Choroid plexus epithelial cell (primary cell): ENCODE measurements at regions not wholly inside any gene's neighbourhood (a gene's known extent, or its start where the extent isn't known, plus 50 kb on each side); places are given as distances from the start of the nearest gene placed in this dataset.
A peak's percentile ranks its signal among the peaks of the same experiment; 100 is the strongest.
"Not testable (repeated sequence)": the region's sequence is repeated elsewhere in the genome, so short reads cannot be mapped to it uniquely, and the experiment has no call there.

ENCODE experiments used
- DNase-seq: peaks from one replicate; pipeline ENCODE4 v3.0.0-alpha.2; 2010; ENCODE audit warnings: low read depth
- H3K4me3 ChIP-seq: 2 replicates; pipeline ENCODE4 v1.5.1; 2011; ENCODE audit warnings: low read depth, mild to moderate bottlenecking, control low read depth, low read length, moderate library complexity
- CTCF ChIP-seq: conservative IDR thresholded peaks from 2 replicates; pipeline ENCODE4 v1.5.1; 2011; ENCODE audit warnings: low read depth, mild to moderate bottlenecking, control low read depth, inconsistent platforms, low read length, moderate library complexity

DNA sequence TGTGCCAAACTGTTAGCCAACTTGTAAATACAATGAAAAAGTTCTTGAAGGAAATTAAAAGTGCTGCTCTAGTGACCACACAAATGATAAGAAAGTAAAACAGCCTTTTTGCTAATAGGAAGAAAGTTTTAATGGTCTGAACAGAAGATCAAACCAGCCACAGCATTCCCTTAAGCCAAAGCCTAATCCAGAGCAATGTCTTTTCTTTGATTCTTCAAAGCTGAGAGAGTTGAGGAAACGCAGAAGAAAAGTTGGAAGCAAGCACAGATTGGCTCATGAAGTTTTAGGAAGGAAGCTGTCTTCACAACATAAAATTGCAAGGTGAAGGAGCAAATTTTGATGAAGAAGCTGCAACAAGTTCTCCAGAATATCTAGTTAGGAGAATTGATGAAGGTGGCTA lies 213.8 kb downstream of the ATXN7L3B start:
- no peak overlapping the region for H3K4me3 ChIP-seq
- no peak for TF ChIP-seq CTCF
- DNase-seq: no peak

DNA sequence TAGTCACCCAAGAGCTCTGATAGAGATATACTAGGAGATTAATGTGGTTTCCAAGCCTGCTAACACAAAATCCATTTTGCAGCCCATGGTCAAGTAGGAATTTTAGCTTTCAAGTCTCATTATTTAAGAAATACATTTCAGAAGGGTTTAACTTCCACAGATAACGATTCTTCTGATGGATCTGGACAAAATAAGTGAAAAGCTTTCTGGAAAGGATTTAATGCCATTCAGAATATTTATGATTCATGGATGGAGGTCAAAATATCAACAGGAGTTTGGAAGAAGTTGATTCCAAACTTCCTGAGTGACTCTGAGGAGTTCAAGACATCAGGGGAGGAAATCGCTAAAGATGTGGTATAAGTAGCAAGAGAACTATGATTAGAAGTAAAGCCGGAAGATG lies 214.6 kb downstream of the ATXN7L3B start:
- no peak for TF ChIP-seq CTCF
- H3K4me3 ChIP-seq: no peak overlapping the region
- no peak for DNase-seq

DNA sequence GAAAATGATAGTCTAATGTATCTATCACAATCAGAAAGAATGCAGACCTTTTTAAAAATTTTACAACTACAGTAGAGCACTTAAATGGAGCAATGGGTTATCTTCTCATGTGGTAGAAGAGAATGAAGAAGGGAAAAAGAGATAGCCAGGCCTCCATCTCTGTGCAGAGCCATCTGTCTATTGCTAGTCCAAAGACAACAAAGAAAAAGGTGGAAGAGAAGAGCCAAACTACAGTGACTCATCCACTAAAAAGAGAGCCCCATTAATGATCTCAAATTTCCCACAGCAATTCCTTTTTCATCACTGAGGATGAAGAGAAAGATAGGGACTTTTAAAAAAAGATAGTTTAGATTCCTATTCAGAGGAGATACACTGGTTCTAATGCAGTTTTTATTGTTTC lies 232.9 kb downstream of the ATXN7L3B start:
- TF ChIP-seq CTCF: no peak
- H3K4me3 ChIP-seq: no peak overlapping the region
- DNase-seq: no peak

- no peak overlapping the region for H3K4me3 ChIP-seq
- TF ChIP-seq CTCF: no peak
- DNase-seq: peak; percentile 6
Observed at GRCh38 chr12:74775276-74775675, 237.6 kb downstream of the ATXN7L3B start.

DNA sequence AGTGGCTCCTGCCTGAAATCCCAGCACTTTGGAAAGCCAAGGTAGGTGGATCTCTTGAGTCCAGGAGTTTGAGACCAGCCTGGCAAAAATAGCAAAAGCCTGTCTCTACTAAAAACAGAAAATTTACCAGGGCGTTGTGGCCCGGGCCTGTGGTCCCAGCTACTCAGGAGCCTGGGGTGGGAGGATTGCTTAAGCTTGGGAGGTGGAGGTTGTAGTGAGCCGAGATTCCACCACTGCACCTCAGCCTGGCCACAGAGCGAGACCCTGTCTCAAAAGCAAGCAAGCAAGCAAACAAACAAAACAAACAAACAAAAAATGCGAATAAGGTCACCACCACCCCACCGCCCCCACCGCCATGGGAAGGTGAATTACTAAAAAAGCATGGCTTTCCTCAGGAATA lies 238.7 kb downstream of the ATXN7L3B start:
- H3K4me3 ChIP-seq: no peak overlapping the region
- no peak for DNase-seq

DNA sequence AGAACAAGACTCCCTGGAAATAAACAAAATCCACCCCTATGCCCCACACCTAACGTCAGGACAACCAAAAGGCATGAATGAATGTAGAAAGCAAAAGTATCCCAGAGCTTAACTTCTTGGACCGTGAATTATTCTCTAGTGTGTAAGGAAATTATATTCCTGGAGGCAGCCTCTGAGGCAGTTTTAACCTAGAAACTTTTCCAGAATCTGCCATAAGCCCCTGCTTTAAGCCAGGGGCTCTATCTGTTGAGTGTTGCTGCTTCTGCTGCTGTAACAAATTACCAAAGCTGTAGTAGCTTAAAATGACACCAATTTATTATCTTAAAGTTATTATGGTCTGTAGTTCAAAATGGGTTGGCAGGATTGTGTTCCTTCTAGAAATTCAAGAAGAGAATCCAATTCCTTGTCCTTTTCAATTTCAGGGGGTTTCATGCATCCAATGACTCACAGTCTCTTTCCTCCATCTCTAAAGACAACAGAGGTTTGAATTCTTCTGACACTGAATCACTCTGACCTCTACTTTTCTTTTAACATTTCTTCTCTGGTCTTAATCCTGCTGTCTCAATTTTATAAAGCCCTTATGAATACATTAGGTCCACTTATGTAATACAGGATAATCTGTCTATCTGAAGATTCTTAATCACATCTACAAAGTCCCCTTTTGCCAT lies 242.7 kb downstream of the ATXN7L3B start:
- no peak for TF ChIP-seq CTCF
- H3K4me3 ChIP-seq: no peak overlapping the region
- peak; percentile 73 for DNase-seq

More for the DNA sequence above, 238.7 kb downstream of the ATXN7L3B start:
- no peak for TF ChIP-seq CTCF

DNA sequence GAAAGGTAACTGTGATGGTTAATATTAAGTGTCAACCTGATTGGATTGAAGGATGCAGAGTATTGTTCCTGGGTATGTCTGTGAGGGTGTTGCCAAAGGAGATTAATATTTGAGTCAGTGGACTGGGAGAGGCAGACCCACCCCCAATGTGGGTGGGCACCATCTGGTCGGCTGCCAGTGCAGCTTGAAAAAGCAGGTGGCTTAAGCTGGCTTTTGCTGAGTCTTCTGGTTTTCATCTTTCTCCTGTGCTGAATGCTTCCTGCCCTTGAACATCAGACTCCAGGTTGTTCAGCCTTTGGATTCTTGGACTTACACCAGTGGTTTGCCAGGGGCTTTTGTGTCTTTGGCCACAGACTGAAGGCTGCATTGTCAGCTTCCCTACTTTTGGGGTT lies 243.2 kb downstream of the ATXN7L3B start:
- H3K4me3 ChIP-seq, DNase-seq: not testable (repeated sequence)

DNA sequence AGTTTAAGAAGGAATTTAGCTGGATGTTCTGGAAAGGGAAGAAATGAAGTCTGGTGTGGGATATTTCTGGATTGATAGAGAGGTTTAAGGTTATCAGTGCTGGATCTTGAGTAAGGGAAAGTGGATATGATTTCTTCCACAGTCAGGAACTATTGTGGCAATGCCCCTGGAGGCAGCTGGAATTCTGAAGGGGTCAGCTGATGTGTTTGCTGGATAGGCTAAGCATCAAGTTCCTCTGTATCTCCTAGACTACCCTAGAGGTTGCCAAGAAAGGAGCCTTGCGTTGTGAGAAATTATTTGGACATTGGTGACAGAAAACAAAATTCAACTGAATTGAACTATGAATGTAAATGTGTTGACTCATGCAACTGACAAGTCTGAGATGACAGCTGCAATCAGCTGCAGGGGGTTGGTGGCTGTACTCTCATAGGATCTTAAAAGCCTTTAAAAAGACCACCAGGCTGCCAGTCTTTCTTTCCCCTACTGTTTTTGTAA lies 244.4 kb downstream of the ATXN7L3B start:
- H3K4me3 ChIP-seq: no peak overlapping the region
- DNase-seq: peak; percentile 5
- TF ChIP-seq CTCF: no peak
